HL-60 (cell line): ENCODE measurements at regions not wholly inside any gene's neighbourhood (a gene's known extent, or its start where the extent isn't known, plus 50 kb on each side); places are given as distances from the start of the nearest gene placed in this dataset.

Experiments used
- CTCF ChIP-seq: IDR thresholded peaks from one replicate; pipeline ENCODE4 v1.5.1; 2011; ENCODE audit warnings: low read length, control low read depth, inconsistent platforms; ENCODE audit not compliant: insufficient read depth
- POLR2AphosphoS5 ChIP-seq: IDR thresholded peaks from 2 replicates; pipeline ENCODE4 v1.6.1; 2012; ENCODE audit warnings: low read depth
- REST ChIP-seq: IDR thresholded peaks from 2 replicates; pipeline ENCODE4 v1.6.1; 2012; ENCODE audit warnings: low read depth; ENCODE audit not compliant: insufficient replicate concordance

GRCh38 chr9:109880276-109881169, 100.5 kb downstream of the PALM2AKAP2 start:
- TF ChIP-seq CTCF: peak; percentile 41
- no peak for TF ChIP-seq POLR2AphosphoS5
- no peak for TF ChIP-seq REST
